A549 (cell line): ENCODE measurements at regions not wholly inside any gene's neighbourhood (a gene's known extent, or its start where the extent isn't known, plus 50 kb on each side); places are given as distances from the start of the nearest gene placed in this dataset.
A peak's percentile ranks its signal among the peaks of the same experiment; 100 is the strongest.

Experiments
- ATAC-seq, 2 experiments: fragments of 200-7000 bp in 1 of 2; fragments of >200 bp in 1 of 2; cut with Nextera tagmentation in 1 of 2; cut with Tn5 transposase in 1 of 2; 3 replicates each; pipeline versions ENCODE4 v1.8.0 to v1.9.1; 2018 to 2020; ENCODE audit warnings: mild to moderate bottlenecking in 1 of 2, moderate library complexity in 1 of 2
- CTCF ChIA-PET: fragments of 300-600 bp; sonication (Branson Sonifier 250); formaldehyde crosslinking; extraction: SDS; loops from one replicate; lab custom pipeline; 2021; ENCODE audit warnings: antibody characterized with exemption, inconsistent platforms; lab: Yijun Ruan, JAX
- POLR2A ChIA-PET: fragments of 350-600 bp; formaldehyde crosslinking; extraction: SDS; loops from one replicate; lab custom pipeline; 2021; ENCODE audit warnings: antibody characterized with exemption, inconsistent platforms; lab: Yijun Ruan, JAX
- DNase-seq, 2 experiments: peaks; one replicate each; pipeline versions ENCODE4 v3.0.0 to v3.0.0-alpha.2; 2011 to 2016; ENCODE audit warnings: low read depth in 1 of 2, low spot score in 1 of 2
- FAIRE-seq: peaks from 2 replicates; lab custom pipeline; 2011; peaks lifted over from hg19 to GRCh38; lab: Jason Lieb, UNC
- H3K27ac ChIP-seq, 2 experiments: fragments of >200 bp; sonication (Bioruptor Twin); formaldehyde crosslinking; 3 replicates each; pipeline ENCODE4 v1.5.1; 2016 to 2017
- H3K4me1 ChIP-seq: fragments of >200 bp; sonication (Bioruptor Twin); formaldehyde crosslinking; 3 replicates; pipeline ENCODE4 v1.6.1; 2016
- H3K4me2 ChIP-seq: fragments of >200 bp; sonication (Bioruptor Twin); formaldehyde crosslinking; 3 replicates; pipeline ENCODE4 v1.6.1; 2016
- H3K4me3 ChIP-seq: fragments of >200 bp; sonication (Bioruptor Twin); formaldehyde crosslinking; 3 replicates; pipeline ENCODE4 v1.5.1; 2016
- H3K9me3 ChIP-seq: fragments of >200 bp; sonication (Bioruptor Twin); formaldehyde crosslinking; 3 replicates; pipeline ENCODE4 v1.6.1; 2016
- BCL3 ChIP-seq: fragments of >200 bp; sonication (Bioruptor Twin); formaldehyde crosslinking; IDR thresholded peaks from 3 replicates; pipeline ENCODE4 v1.6.1; 2016
- CHD4 ChIP-seq: fragments of 200-600 bp; sonication (generic); IDR thresholded peaks from 2 replicates; pipeline ENCODE4 v1.6.1; 2016; ENCODE audit warnings: antibody characterized with exemption, mild to moderate bottlenecking, borderline replicate concordance
- EHF ChIP-seq: fragments of 250-450 bp; sonication (Bioruptor Pico); IDR thresholded peaks from 2 replicates; pipeline ENCODE4 v1.5.0; 2020; ENCODE audit warnings: mild to moderate bottlenecking
- FOXS1 ChIP-seq: fragments of 250-450 bp; sonication (Bioruptor Pico); IDR thresholded peaks from 2 replicates; pipeline ENCODE4 v1.5.0; 2020; ENCODE audit warnings: mild to moderate bottlenecking, moderate library complexity
- GATA3 ChIP-seq: IDR thresholded peaks from 2 replicates; pipeline ENCODE4 v1.6.1; 2012; ENCODE audit warnings: borderline replicate concordance
- HDAC2 ChIP-seq: fragments of 200-600 bp; sonication (generic); IDR thresholded peaks from 2 replicates; pipeline ENCODE4 v1.6.1; 2016
- JUN ChIP-seq, 2 experiments: fragments of >200 bp; sonication (Bioruptor Twin); formaldehyde crosslinking; IDR thresholded peaks; 2 replicates in 1 of 2; 3 replicates in 1 of 2; pipeline ENCODE4 v1.6.1; 2016 to 2017
- KDM5A ChIP-seq: fragments of 200-600 bp; sonication (generic); IDR thresholded peaks from 2 replicates; pipeline ENCODE4 v1.6.1; 2016; ENCODE audit warnings: antibody characterized with exemption, mild to moderate bottlenecking
- MAX ChIP-seq: IDR thresholded peaks from 2 replicates; pipeline ENCODE4 v1.6.1; 2012
- MYC ChIP-seq: IDR thresholded peaks from 2 replicates; pipeline ENCODE4 v1.6.1; 2012; ENCODE audit warnings: mild to moderate bottlenecking, inconsistent platforms, low read length, improper control_type of control experiment, borderline replicate concordance
- NFE2L2 ChIP-seq: fragments of 150-350 bp; conservative IDR thresholded peaks from 2 replicates; pipeline ENCODE4 v1.6.1; 2014; ENCODE audit warnings: low read length
- NPAS2 ChIP-seq: fragments of 250-450 bp; sonication (Bioruptor Pico); IDR thresholded peaks from 2 replicates; pipeline ENCODE4 v1.8.0; 2022; ENCODE audit warnings: mild to moderate bottlenecking, moderate library complexity, borderline replicate concordance
- PHF8 ChIP-seq: fragments of 200-600 bp; sonication (generic); IDR thresholded peaks from 2 replicates; pipeline ENCODE4 v1.6.1; 2016; ENCODE audit warnings: low read depth, mild to moderate bottlenecking, antibody characterized with exemption, moderate library complexity, borderline replicate concordance
- POLR2A ChIP-seq: IDR thresholded peaks from 2 replicates; pipeline ENCODE4 v1.6.1; 2012; ENCODE audit warnings: mild to moderate bottlenecking, low read length
- POLR2AphosphoS2 ChIP-seq: conservative IDR thresholded peaks from 2 replicates; pipeline ENCODE4 v1.6.1; 2012; ENCODE audit warnings: low read length, improper control_type of control experiment, inconsistent platforms
- RARB ChIP-seq: fragments of 250-450 bp; sonication (Bioruptor Pico); IDR thresholded peaks from 2 replicates; pipeline ENCODE4 v1.8.0; 2021; ENCODE audit warnings: mild to moderate bottlenecking, moderate library complexity
- RCOR1 ChIP-seq: fragments of 150-350 bp; IDR thresholded peaks from 2 replicates; pipeline ENCODE4 v1.6.1; 2014; ENCODE audit warnings: antibody characterized with exemption, low read length, low read depth
- REST ChIP-seq: fragments of 200-600 bp; sonication (generic); IDR thresholded peaks from 2 replicates; pipeline ENCODE4 v1.6.1; 2016; ENCODE audit warnings: antibody characterized with exemption, mild to moderate bottlenecking, moderate library complexity
- RFX5 ChIP-seq: fragments of 450-650 bp; IDR thresholded peaks from 2 replicates; pipeline ENCODE4 v1.7.1; 2014; ENCODE audit warnings: antibody characterized with exemption, mild to moderate bottlenecking, moderate library complexity
- RNF2 ChIP-seq: fragments of 200-600 bp; sonication (generic); IDR thresholded peaks from 2 replicates; pipeline ENCODE4 v1.6.1; 2016; ENCODE audit warnings: low read depth, mild to moderate bottlenecking, antibody characterized with exemption, moderate library complexity, borderline replicate concordance
- ZFP36 ChIP-seq: fragments of 450-650 bp; IDR thresholded peaks from 2 replicates; pipeline ENCODE4 v1.6.1; 2014; ENCODE audit warnings: borderline replicate concordance; ENCODE audit not compliant: partially characterized antibody
- ZSCAN20 ChIP-seq: fragments of 250-450 bp; sonication (Bioruptor Pico); IDR thresholded peaks from 2 replicates; pipeline ENCODE4 v1.8.0; 2022; ENCODE audit warnings: mild to moderate bottlenecking, moderate library complexity
- WGBS: methylation state at CpG from one replicate; pipeline ENCODE4 v1.1.6; 2017; ENCODE audit errors: missing lambda C conversion rate; 5-methylcytosine and 5-hydroxymethylcytosine counted together

- Histone ChIP-seq H3K4me2 (no peak overlapping the region), H3K4me1 (0 out of 3 replicates have a peak, but pooled peaks cover 4% of the 10 kb centered on the region), H3K4me3 (no peak overlapping the region), H3K9me3 (peaks cover 19% of the 10 kb centered on the region), H3K27ac (no peak overlapping the region)
- no peak for TF ChIP-seq ZSCAN20 (CRISPR knock-in tag)
- no peak for TF ChIP-seq EHF (CRISPR knock-in tag)
- no peak for TF ChIP-seq JUN (IDR thresholded peaks at IDR 0.05)
- no peak for TF ChIP-seq CHD4
- TF ChIP-seq FOXS1 (CRISPR knock-in tag), result no peak
- no peak for TF ChIP-seq PHF8
- TF ChIP-seq BCL3, result no peak
- TF ChIP-seq NPAS2 (CRISPR knock-in tag), result no peak
- TF ChIP-seq RARB (CRISPR knock-in tag), result no peak
- TF ChIP-seq RNF2, result no peak
- no peak for TF ChIP-seq HDAC2
- TF ChIP-seq POLR2AphosphoS2, result no peak
- no peak for TF ChIP-seq POLR2A
- no peak for TF ChIP-seq REST
- no peak for TF ChIP-seq MYC
- TF ChIP-seq RFX5, result no peak
- ATAC-seq, result no peak
- no peak for DNase-seq
- POLR2A ChIA-PET, result no interaction called here
- WGBS, result 52% methylated on average over 2 of the region's 2 CpGs
- FAIRE-seq, result no peak
- CTCF ChIA-PET, result no interaction called here
Measured at GRCh38 chr3:110666495-110666894, 405.1 kb upstream of the NECTIN3 start.

GRCh38 chr3:110667216-110667615, 404.4 kb upstream of the NECTIN3 start:
- 92% methylated on average over 2 of the region's 2 CpGs for WGBS
- ChIA-PET CTCF (no interaction called here), POLR2A (no interaction called here)
- Histone ChIP-seq H3K4me1 (0 out of 3 replicates have a peak, but pooled peaks cover 4% of the 10 kb centered on the region), H3K27ac (no peak overlapping the region), H3K9me3 (peaks cover 19% of the 10 kb centered on the region), H3K4me2 (no peak overlapping the region), H3K4me3 (no peak overlapping the region)
- ATAC-seq (no peak), FAIRE-seq (no peak), DNase-seq (no peak)
- TF ChIP-seq RCOR1 (no peak), NPAS2 (CRISPR knock-in tag) (no peak), MAX (no peak), NFE2L2 (no peak), GATA3 (no peak)

- no peak for ATAC-seq
- Histone ChIP-seq H3K4me1 (no peaks in the 10 kb centered on the region), H3K4me3 (no peak overlapping the region), H3K27ac (no peak overlapping the region), H3K4me2 (no peak overlapping the region), H3K9me3 (peaks cover 16% of the 10 kb centered on the region)
- CTCF ChIA-PET, result interaction anchor here (0.6 kb wide), 1 partner anchor 23 kb away, joined by 3 read pairs; no protein-coding TSS in a partner anchor
- DNase-seq, result no peak
- FAIRE-seq, result no peak
- TF ChIP-seq RCOR1 (no peak), ZFP36 (peak; percentile 77), KDM5A (no peak)
- TF ChIP-seq, all 56 proteins: peak for 1
- POLR2A ChIA-PET, result no interaction called here
Measured at GRCh38 chr3:110670407-110670806, 401.2 kb upstream of the NECTIN3 start.
